ENCODE measurements at regions not wholly inside any gene's neighbourhood (a gene's known extent, or its start where the extent isn't known, plus 50 kb on each side); places are given as distances from the start of the nearest gene placed in this dataset.

GRCh38 chr21:21968810-21969209, 970.6 kb downstream of the NCAM2 start:
- TF ChIP-seq, protein P1, sequence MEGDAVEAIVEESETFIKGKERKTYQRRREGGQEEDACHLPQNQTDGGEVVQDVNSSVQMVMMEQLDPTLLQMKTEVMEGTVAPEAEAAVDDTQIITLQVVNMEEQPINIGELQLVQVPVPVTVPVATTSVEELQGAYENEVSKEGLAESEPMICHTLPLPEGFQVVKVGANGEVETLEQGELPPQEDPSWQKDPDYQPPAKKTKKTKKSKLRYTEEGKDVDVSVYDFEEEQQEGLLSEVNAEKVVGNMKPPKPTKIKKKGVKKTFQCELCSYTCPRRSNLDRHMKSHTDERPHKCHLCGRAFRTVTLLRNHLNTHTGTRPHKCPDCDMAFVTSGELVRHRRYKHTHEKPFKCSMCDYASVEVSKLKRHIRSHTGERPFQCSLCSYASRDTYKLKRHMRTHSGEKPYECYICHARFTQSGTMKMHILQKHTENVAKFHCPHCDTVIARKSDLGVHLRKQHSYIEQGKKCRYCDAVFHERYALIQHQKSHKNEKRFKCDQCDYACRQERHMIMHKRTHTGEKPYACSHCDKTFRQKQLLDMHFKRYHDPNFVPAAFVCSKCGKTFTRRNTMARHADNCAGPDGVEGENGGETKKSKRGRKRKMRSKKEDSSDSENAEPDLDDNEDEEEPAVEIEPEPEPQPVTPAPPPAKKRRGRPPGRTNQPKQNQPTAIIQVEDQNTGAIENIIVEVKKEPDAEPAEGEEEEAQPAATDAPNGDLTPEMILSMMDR (IDR thresholded peaks at IDR 0.05): no peak
- TF ChIP-seq POLR2A (IDR thresholded peaks at IDR 0.05): no peak
